HCT116 (cell line): ENCODE measurements at regions not wholly inside any gene's neighbourhood (a gene's known extent, or its start where the extent isn't known, plus 50 kb on each side); places are given as distances from the start of the nearest gene placed in this dataset.

Source experiments
- ATAC-seq: fragments of 200-7000 bp; cut with Tn5 transposase; 2 replicates; pipeline ENCODE4 v1.9.1; 2020; ENCODE audit warnings: mild to moderate bottlenecking, moderate library complexity
- BruUV-seq: library from RNA; stranded (reverse); fragments of 400-500 nt; replicated peaks from 2 replicates; lab custom pipeline; 2021; lab: Mats Ljungman, UMichigan
- CTCF ChIA-PET: fragments of 300-600 bp; sonication (Branson Sonifier 250); formaldehyde crosslinking; loops from one replicate; lab custom pipeline; 2021; ENCODE audit warnings: antibody characterized with exemption; lab: Charles Lee
- POLR2A ChIA-PET: fragments of 300-600, 350-600 bp; sonication (Branson Sonifier 250); formaldehyde crosslinking; loops from one replicate; lab custom pipeline; 2021; ENCODE audit warnings: antibody characterized with exemption; lab: Charles Lee
- RAD21 ChIA-PET, 2 experiments: fragments of 300-600 bp; sonication (Branson Sonifier 250); formaldehyde crosslinking; loops; one replicate each; lab custom pipeline; 2023; ENCODE audit warnings: low total read pairs in 2 of 2; ENCODE audit not compliant: uncharacterized antibody in 2 of 2, unreplicated experiment in 2 of 2, low non-redundant PET in 1 of 2; lab: Charles Lee
- DNase-seq: peaks from one replicate; pipeline ENCODE4 v3.0.0-alpha.2; 2010; ENCODE audit warnings: low read depth, low spot score
- H2AFZ ChIP-seq: fragments of 200-600 bp; shearing (Covaris generic), sonication (generic); 2 replicates; pipeline ENCODE4 v1.6.1; 2017; ENCODE audit warnings: low read depth, mixed run types, mixed read lengths, antibody characterized with exemption, low read length; ENCODE audit not compliant: poor library complexity, severe bottlenecking
- H3K27ac ChIP-seq: 2 replicates; pipeline ENCODE4 v1.5.1; 2012; ENCODE audit warnings: low read depth, low read length
- H3K27me3 ChIP-seq: fragments of 200-600 bp; sonication (generic); 2 replicates; pipeline ENCODE4 v1.6.1; 2016; ENCODE audit warnings: mixed run types, low read length, mixed read lengths; ENCODE audit not compliant: insufficient read depth
- H3K36me3 ChIP-seq, 2 experiments: fragments of 200-500 bp in 1 of 2; fragments of 200-600 bp in 1 of 2; sonication (Bioruptor generic) in 1 of 2; sonication (generic) in 1 of 2; 2 replicates each; pipeline versions ENCODE4 v1.5.1 to v1.6.1; 2014 to 2016; ENCODE audit warnings: low read length in 2 of 2, inconsistent platforms in 1 of 2, mixed read lengths in 1 of 2, mixed run types in 1 of 2; ENCODE audit not compliant: insufficient read depth in 2 of 2, control insufficient read depth in 1 of 2
- H3K4me1 ChIP-seq, 2 experiments: fragments of 200-600 bp in 1 of 2; sonication (generic) in 1 of 2; 2 replicates each; pipeline versions ENCODE4 v1.5.1 to v1.6.1; 2012 to 2017; ENCODE audit warnings: low read length in 2 of 2, inconsistent platforms in 1 of 2, mild to moderate bottlenecking in 1 of 2, mixed read lengths in 1 of 2, mixed run types in 1 of 2, moderate library complexity in 1 of 2; ENCODE audit not compliant: insufficient read depth in 2 of 2, control insufficient read depth in 1 of 2
- H3K4me2 ChIP-seq: fragments of 200-600 bp; sonication (generic); 2 replicates; pipeline ENCODE4 v1.6.1; 2017; ENCODE audit warnings: mixed run types, low read length, mixed read lengths
- H3K4me3 ChIP-seq, 2 experiments: fragments of 200-600 bp in 1 of 2; sonication (generic) in 1 of 2; replicated peaks in 1 of 2; 2 replicates each; pipeline ENCODE4 v1.5.1; 2011 to 2016; ENCODE audit warnings: low read length in 2 of 2, control low read depth in 1 of 2, low read depth in 1 of 2, mild to moderate bottlenecking in 1 of 2, mixed read lengths in 1 of 2, mixed run types in 1 of 2
- H3K79me2 ChIP-seq: fragments of 200-600 bp; sonication (generic); 2 replicates; pipeline ENCODE4 v1.6.1; 2017; ENCODE audit warnings: mild to moderate bottlenecking, mixed run types, low read length, moderate library complexity, mixed read lengths; ENCODE audit not compliant: insufficient read depth
- H3K9ac ChIP-seq: fragments of 200-600 bp; sonication (generic); 2 replicates; pipeline ENCODE4 v1.6.1; 2016; ENCODE audit warnings: low read length, mixed read lengths
- H3K9me2 ChIP-seq: fragments of 200-600 bp; sonication (generic), shearing (Covaris generic); 2 replicates; pipeline ENCODE4 v1.6.1; 2017; ENCODE audit warnings: mixed run types, mild to moderate bottlenecking, moderate library complexity; ENCODE audit not compliant: insufficient read depth
- H3K9me3 ChIP-seq, 2 experiments: fragments of 200-500 bp in 1 of 2; fragments of 200-600 bp in 1 of 2; sonication (Bioruptor generic) in 1 of 2; sonication (generic) in 1 of 2; 2 replicates each; pipeline ENCODE4 v1.6.1; 2014 to 2017; ENCODE audit warnings: low read length in 2 of 2, mixed read lengths in 2 of 2, inconsistent platforms in 1 of 2, low read depth in 1 of 2, mild to moderate bottlenecking in 1 of 2, mixed run types in 1 of 2, moderate library complexity in 1 of 2; ENCODE audit not compliant: control insufficient read depth in 1 of 2, insufficient read depth in 1 of 2
- H4K20me1 ChIP-seq: fragments of 200-600 bp; sonication (generic), shearing (Covaris generic); 2 replicates; pipeline ENCODE4 v1.6.1; 2017; ENCODE audit warnings: mixed run types, mild to moderate bottlenecking, moderate library complexity; ENCODE audit not compliant: insufficient read depth
- CEBPB ChIP-seq: IDR thresholded peaks from 2 replicates; pipeline ENCODE4 v1.6.1; 2012; ENCODE audit warnings: low read depth
- EGR1 ChIP-seq: IDR thresholded peaks from 2 replicates; pipeline ENCODE4 v1.6.1; 2012; ENCODE audit warnings: low read depth
- EZH2 ChIP-seq: fragments of 200-600 bp; sonication (generic); IDR thresholded peaks from 2 replicates; pipeline ENCODE4 v1.6.1; 2017; ENCODE audit warnings: antibody characterized with exemption, mixed run types
- EZH2phosphoT487 ChIP-seq: fragments of 200-600 bp; IDR thresholded peaks from 2 replicates; pipeline ENCODE4 v1.6.1; 2018; ENCODE audit warnings: antibody characterized with exemption, borderline replicate concordance
- FOSL1 ChIP-seq: IDR thresholded peaks from 2 replicates; pipeline ENCODE4 v1.6.1; 2012; ENCODE audit warnings: low read depth
- JUND ChIP-seq: IDR thresholded peaks from 2 replicates; pipeline ENCODE4 v1.6.1; 2012
- POLR2A ChIP-seq: IDR thresholded peaks from 2 replicates; pipeline ENCODE4 v1.7.0; 2011; ENCODE audit warnings: borderline replicate concordance; ENCODE audit not compliant: insufficient read depth, insufficient read length; ENCODE audit errors: extremely low read depth
- POLR2AphosphoS5 ChIP-seq: IDR thresholded peaks from 2 replicates; pipeline ENCODE4 v1.6.1; 2011; ENCODE audit warnings: mild to moderate bottlenecking, low read depth, low read length, moderate library complexity
- SIN3A ChIP-seq: IDR thresholded peaks from 2 replicates; pipeline ENCODE4 v1.6.1; 2012; ENCODE audit warnings: low read depth
- SRF ChIP-seq: IDR thresholded peaks from 2 replicates; pipeline ENCODE4 v1.6.1; 2012; ENCODE audit warnings: low read depth
- TCF7L2 ChIP-seq: IDR thresholded peaks from 2 replicates; pipeline ENCODE4 v1.7.0; 2011; ENCODE audit warnings: borderline replicate concordance, inconsistent platforms; ENCODE audit not compliant: insufficient read depth, insufficient read length; ENCODE audit errors: extremely low read depth
- ZFX ChIP-seq: fragments of 450-650 bp; IDR thresholded peaks from 2 replicates; pipeline ENCODE4 v1.6.1; 2017
- intact Hi-C: fragments of 100-400 bp; cut with micrococcal nuclease; formaldehyde crosslinking; loops from 2 replicates; pipeline ENCODE4 v1.10.0; 2022
- TF ChIP-seq, protein P1 (sequence below): IDR thresholded peaks from 2 replicates; pipeline ENCODE4 v1.6.1; 2011; ENCODE audit warnings: mild to moderate bottlenecking, low read length, moderate library complexity; ENCODE audit not compliant: insufficient replicate concordance; ENCODE audit errors: extremely low read depth
- TF ChIP-seq, protein P2 (sequence below): IDR thresholded peaks from 2 replicates; pipeline ENCODE4 v1.6.1; 2012
- TF ChIP-seq, protein P3 (sequence below), 3 experiments: fragments of 200-600 bp in 1 of 3; sonication (generic) in 1 of 3; IDR thresholded peaks in 2 of 3; conservative IDR thresholded peaks in 1 of 3; 2 replicates each; pipeline ENCODE4 v1.5.1; 2012 to 2017; ENCODE audit warnings: low read depth in 2 of 3, low read length in 2 of 3, antibody characterized with exemption in 1 of 3, borderline replicate concordance in 1 of 3, control low read depth in 1 of 3, mild to moderate bottlenecking in 1 of 3, mixed read lengths in 1 of 3, mixed run types in 1 of 3, moderate library complexity in 1 of 3; ENCODE audit not compliant: insufficient read depth in 1 of 3

DNA sequence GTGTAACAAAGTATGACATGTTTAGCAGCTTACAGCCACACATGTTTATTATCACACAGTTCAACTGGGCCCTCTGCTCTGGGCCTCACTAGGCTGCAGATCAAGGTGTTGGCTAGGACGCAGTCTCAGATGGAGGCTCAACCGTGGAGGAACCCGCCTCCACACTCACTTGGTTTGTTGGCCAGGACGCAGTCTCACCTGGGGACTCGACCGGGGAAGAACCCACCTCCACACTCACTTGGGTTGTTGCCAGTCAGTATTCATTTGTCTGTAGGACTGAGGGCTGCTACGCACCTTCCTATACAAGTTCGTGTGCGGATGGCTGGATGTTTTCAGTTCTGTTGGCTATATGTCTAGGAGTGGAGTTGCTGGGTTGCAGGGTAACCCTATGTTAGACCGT is 240.7 kb upstream of the CIBAR2 start:
- peak overlapping the region; percentile 6; the same call in 1 of the 2 replicates for H3K4me2 ChIP-seq
- DNase-seq (no peak), ATAC-seq (no peak)
- peaks cover 40 to 42% of the 10 kb centered on the region in 2 experiments for H3K4me1 ChIP-seq
- no peak for TF ChIP-seq JUND
- no peak for TF ChIP-seq EGR1
- TF ChIP-seq, protein P1, sequence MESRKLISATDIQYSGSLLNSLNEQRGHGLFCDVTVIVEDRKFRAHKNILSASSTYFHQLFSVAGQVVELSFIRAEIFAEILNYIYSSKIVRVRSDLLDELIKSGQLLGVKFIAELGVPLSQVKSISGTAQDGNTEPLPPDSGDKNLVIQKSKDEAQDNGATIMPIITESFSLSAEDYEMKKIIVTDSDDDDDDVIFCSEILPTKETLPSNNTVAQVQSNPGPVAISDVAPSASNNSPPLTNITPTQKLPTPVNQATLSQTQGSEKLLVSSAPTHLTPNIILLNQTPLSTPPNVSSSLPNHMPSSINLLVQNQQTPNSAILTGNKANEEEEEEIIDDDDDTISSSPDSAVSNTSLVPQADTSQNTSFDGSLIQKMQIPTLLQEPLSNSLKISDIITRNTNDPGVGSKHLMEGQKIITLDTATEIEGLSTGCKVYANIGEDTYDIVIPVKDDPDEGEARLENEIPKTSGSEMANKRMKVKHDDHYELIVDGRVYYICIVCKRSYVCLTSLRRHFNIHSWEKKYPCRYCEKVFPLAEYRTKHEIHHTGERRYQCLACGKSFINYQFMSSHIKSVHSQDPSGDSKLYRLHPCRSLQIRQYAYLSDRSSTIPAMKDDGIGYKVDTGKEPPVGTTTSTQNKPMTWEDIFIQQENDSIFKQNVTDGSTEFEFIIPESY: no peak
- TF ChIP-seq POLR2A: no peak
- TF ChIP-seq SRF: no peak
- TF ChIP-seq ZFX: no peak
- no peak for TF ChIP-seq EZH2
- no peak for TF ChIP-seq CEBPB
- TF ChIP-seq, protein P2, sequence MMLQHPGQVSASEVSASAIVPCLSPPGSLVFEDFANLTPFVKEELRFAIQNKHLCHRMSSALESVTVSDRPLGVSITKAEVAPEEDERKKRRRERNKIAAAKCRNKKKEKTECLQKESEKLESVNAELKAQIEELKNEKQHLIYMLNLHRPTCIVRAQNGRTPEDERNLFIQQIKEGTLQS: no peak
- no peak for TF ChIP-seq FOSL1
- TF ChIP-seq SIN3A: no peak
- no peak for TF ChIP-seq EZH2phosphoT487
- TF ChIP-seq, protein P3, sequence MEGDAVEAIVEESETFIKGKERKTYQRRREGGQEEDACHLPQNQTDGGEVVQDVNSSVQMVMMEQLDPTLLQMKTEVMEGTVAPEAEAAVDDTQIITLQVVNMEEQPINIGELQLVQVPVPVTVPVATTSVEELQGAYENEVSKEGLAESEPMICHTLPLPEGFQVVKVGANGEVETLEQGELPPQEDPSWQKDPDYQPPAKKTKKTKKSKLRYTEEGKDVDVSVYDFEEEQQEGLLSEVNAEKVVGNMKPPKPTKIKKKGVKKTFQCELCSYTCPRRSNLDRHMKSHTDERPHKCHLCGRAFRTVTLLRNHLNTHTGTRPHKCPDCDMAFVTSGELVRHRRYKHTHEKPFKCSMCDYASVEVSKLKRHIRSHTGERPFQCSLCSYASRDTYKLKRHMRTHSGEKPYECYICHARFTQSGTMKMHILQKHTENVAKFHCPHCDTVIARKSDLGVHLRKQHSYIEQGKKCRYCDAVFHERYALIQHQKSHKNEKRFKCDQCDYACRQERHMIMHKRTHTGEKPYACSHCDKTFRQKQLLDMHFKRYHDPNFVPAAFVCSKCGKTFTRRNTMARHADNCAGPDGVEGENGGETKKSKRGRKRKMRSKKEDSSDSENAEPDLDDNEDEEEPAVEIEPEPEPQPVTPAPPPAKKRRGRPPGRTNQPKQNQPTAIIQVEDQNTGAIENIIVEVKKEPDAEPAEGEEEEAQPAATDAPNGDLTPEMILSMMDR (IDR thresholded peaks at IDR 0.05 in 2 of 3, conservative IDR thresholded peaks at IDR 0.05 in 1 of 3; ENCODE audit: borderline replicate concordance in 1 of 3, insufficient read depth in 1 of 3, low read depth in 2 of 3, low read length in 2 of 3): no peak
- no peak for TF ChIP-seq TCF7L2
- TF ChIP-seq POLR2AphosphoS5: no peak
- no peaks in the 10 kb centered on the region for H4K20me1 ChIP-seq
- H3K9me3 ChIP-seq: peaks cover 4 to 9% of the 10 kb centered on the region in 2 experiments; a peak in 1 of 4 replicates
- ChIA-PET CTCF (no interaction called here), RAD21 (no interaction called here), POLR2A (no interaction called here)
- H3K79me2 ChIP-seq: no peaks in the 10 kb centered on the region
- BruUV-seq: no TSS peak
- H3K27ac ChIP-seq: no peak overlapping the region
- H3K9ac ChIP-seq: no peak overlapping the region
- H3K4me3 ChIP-seq: no peak overlapping the region
- no peaks in the 10 kb centered on the region for H3K36me3 ChIP-seq
- intact Hi-C loops: no loop called here
- no peak overlapping the region for H2AFZ ChIP-seq
- H3K9me2 ChIP-seq: no peaks in the 10 kb centered on the region
- H3K27me3 ChIP-seq: no peaks in the 10 kb centered on the region
